Psoas muscle (tissue), 7 donors: ENCODE measurements at regions not wholly inside any gene's neighbourhood (a gene's known extent, or its start where the extent isn't known, plus 50 kb on each side); places are given as distances from the start of the nearest gene placed in this dataset.

Source experiments
- ATAC-seq, 4 donors: fragments of 200-7000 bp; cut with Tn5 transposase; one replicate each; pipeline ENCODE4 v1.9.1; 2020; ENCODE audit warnings: moderate library complexity in 3 of 4, mild to moderate bottlenecking in 2 of 4
- DNase-seq, 2 donors: peaks; one replicate each; pipeline ENCODE4 v3.0.0-alpha.2; 2020
- H3K27ac ChIP-seq: fragments of 200-600 bp; one replicate; pipeline ENCODE4 v1.8.0; 2022
- H3K27me3 ChIP-seq, 3 donors: fragments of 200-600 bp in 1 of 3; one replicate each; pipeline versions ENCODE4 v1.6.1 to v1.8.0; 2013 to 2022; ENCODE audit warnings: low read length in 2 of 3, mild to moderate bottlenecking in 2 of 3, moderate library complexity in 1 of 3; ENCODE audit not compliant: insufficient read depth in 3 of 3
- H3K36me3 ChIP-seq, 2 donors: fragments of 200-600 bp in 1 of 2; one replicate each; pipeline versions ENCODE4 v1.6.1 to v1.8.0; 2013 to 2022; ENCODE audit warnings: low read depth in 1 of 2, mild to moderate bottlenecking in 1 of 2, moderate library complexity in 1 of 2; ENCODE audit not compliant: insufficient read depth in 1 of 2
- H3K4me1 ChIP-seq: fragments of 200-600 bp; one replicate; pipeline ENCODE4 v1.8.0; 2022
- H3K4me3 ChIP-seq: fragments of 200-600 bp; one replicate; pipeline ENCODE4 v1.8.0; 2022; ENCODE audit warnings: mild to moderate bottlenecking
- H3K9me3 ChIP-seq: fragments of 200-600 bp; one replicate; pipeline ENCODE4 v1.8.0; 2022
- CTCF ChIP-seq: fragments of 200-600 bp; IDR thresholded peaks from one replicate; pipeline ENCODE4 v1.8.0; 2022; ENCODE audit warnings: antibody characterized with exemption
- WGBS, 3 donors: extraction: QIAGEN DNeasy Blood & Tissue Kit; methylation state at CpG; one replicate each; pipeline versions ENCODE4 v1.1.6 to v1.1.7; 2013; 5-methylcytosine and 5-hydroxymethylcytosine counted together
- intact Hi-C, 2 donors: fragments of 100-400 bp; cut with DNase I; formaldehyde crosslinking; loops; one replicate each; pipeline versions ENCODE4 v1.11.0 to v1.14.2; 2022
- donor health status: healthy with polysubstance abuse.
- donor health status: DM: no; HTN: no; CAD: no; lungs with moderate emphysema.
- donor health status: Bipolar disorder and iron deficiency.
- donor health status: healthy.
- donor health status: DM: yes; HTN: yes; CAD: no.
- donor health status: DM: no; HTN: no; CAD: no.
- donor health status: DM: yes; HTN: yes; CAD: no.

DNA sequence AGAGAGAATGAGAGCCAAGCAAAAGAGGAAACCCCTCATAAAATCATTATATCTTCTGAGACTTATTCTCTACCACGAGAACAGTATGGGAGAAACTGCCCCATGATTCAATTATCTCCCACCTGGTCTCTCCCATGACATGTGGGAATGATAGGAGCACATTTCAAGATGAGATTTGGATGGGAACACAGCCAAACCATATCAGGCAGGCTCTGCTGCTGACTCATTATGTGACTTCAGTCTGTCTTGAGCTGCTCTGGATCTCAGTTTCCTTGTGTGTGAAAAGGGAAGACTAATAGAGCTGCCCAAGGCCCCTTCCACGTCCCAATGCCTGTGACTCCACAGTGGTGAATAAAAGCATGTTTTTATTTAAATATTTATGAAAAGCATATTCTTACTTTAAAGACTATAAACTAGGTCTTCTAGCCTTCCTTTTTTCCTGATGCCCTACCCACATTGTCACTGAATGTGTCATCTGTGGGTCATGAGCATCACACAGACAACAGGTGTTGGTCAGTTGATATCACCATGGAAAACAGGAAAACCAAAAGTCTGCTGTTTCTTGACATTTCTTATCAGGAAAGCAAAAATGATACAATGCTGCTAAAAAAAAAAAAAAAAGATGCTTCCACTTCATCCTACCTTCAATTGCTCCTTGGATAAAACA lies 96.0 kb upstream of the PPP2R3A start:
- H3K36me3 ChIP-seq = no peaks in the 10 kb centered on the region
- DNase-seq (no peak), ATAC-seq (no peak)
- H3K27me3 ChIP-seq = no peaks in the 10 kb centered on the region
- intact Hi-C loops = no loop called here
- no peak overlapping the region for H3K27ac ChIP-seq
- peaks cover 10% of the 10 kb centered on the region for H3K9me3 ChIP-seq
- 74 to 83% (median 79%) methylated on average over 2 of the region's 2 CpGs for WGBS, 3 donors
- TF ChIP-seq CTCF = no peak
- H3K4me1 ChIP-seq = no peaks in the 10 kb centered on the region
- H3K4me3 ChIP-seq = no peak overlapping the region

- H3K9me3 ChIP-seq = peaks cover 10% of the 10 kb centered on the region
- no peak overlapping the region for H3K4me3 ChIP-seq
- 74 to 91% (median 87%) methylated on average over 1 of the region's 1 CpG for WGBS, 3 donors
- no peak overlapping the region for H3K27ac ChIP-seq
- H3K36me3 ChIP-seq = no peaks in the 10 kb centered on the region
- H3K4me1 ChIP-seq = no peaks in the 10 kb centered on the region
- ATAC-seq (peak in 1 of 4 donors; percentile 47), DNase-seq (no peak)
- intact Hi-C loops = no loop called here
- H3K27me3 ChIP-seq = no peaks in the 10 kb centered on the region
- TF ChIP-seq CTCF = no peak
Observed at GRCh38 chr3:135871311-135871710, 94.2 kb upstream of the PPP2R3A start.

DNA sequence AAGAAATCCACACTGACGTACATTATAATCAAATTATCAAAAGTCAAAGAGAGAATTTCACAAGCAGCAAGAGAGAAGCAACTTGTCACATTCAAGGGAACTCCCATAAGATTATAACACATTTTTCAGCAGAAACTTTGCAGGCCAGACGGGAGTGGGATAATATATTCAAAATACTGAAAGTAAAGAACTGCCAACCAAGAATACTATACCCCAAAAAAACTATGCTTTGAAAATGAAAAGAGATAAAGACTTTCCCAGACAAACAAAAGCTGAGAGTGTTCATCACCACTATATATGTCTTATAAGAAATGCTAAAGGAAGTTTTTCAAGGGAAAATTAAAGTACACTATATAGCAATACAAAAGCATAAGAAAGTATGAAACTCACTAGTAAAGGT lies 91.5 kb upstream of the PPP2R3A start:
- Histone ChIP-seq H3K27me3 (no peaks in the 10 kb centered on the region), H3K4me3 (no peak overlapping the region), H3K4me1 (no peaks in the 10 kb centered on the region), H3K27ac (no peak overlapping the region), H3K9me3 (peaks cover 15% of the 10 kb centered on the region), H3K36me3 (no peaks in the 10 kb centered on the region)
- 81 to 85% (median 83%) methylated on average over 2 of the region's 2 CpGs for WGBS, 3 donors
- ATAC-seq (no peak), DNase-seq (no peak)
- intact Hi-C loops = no loop called here
- TF ChIP-seq CTCF = no peak

- Histone ChIP-seq H3K27me3 (no peaks in the 10 kb centered on the region), H3K9me3 (peaks cover 15% of the 10 kb centered on the region), H3K4me3 (no peak overlapping the region), H3K27ac (no peak overlapping the region), H3K36me3 (no peaks in the 10 kb centered on the region), H3K4me1 (no peaks in the 10 kb centered on the region)
- intact Hi-C loops = no loop called here
- TF ChIP-seq CTCF = no peak
- DNase-seq (no peak), ATAC-seq (no peak)
- 95 to 97% (median 95%) methylated on average over 3 of the region's 3 CpGs for WGBS, 3 donors
Observed at GRCh38 chr3:135878501-135878900, 87.0 kb upstream of the PPP2R3A start.

DNA sequence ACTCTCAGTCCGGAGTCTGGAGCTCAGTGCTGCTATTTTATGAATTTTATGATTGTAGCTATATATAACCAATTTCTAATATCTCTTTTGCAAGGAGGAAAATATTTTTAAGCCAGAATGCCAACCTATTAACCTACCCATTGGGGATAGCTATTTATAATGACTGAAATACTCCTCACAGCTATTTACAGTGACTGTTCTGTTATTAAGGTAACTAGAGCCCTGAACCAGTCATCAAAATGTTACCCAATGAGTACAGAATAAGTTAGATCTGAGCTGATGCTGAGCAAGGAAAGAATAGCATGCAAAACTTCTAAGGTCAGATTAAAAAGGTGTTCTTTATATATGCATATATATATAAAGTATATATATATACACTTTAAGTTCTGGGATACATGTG lies 79.6 kb upstream of the PPP2R3A start:
- Histone ChIP-seq H3K27me3 (no peaks in the 10 kb centered on the region), H3K9me3 (no peaks in the 10 kb centered on the region), H3K4me3 (no peak overlapping the region), H3K36me3 (no peaks in the 10 kb centered on the region), H3K27ac (no peak overlapping the region), H3K4me1 (no peaks in the 10 kb centered on the region)
- WGBS, 3 donors = 15 to 72% (median 36%) methylated on average over 1 of the region's 1 CpG
- ATAC-seq (peak; percentile 30 to 79 (median 56)), DNase-seq (no peak)
- intact Hi-C loops = no loop called here
- no peak for TF ChIP-seq CTCF
